ENCODE measurements at regions not wholly inside any gene's neighbourhood (a gene's known extent, or its start where the extent isn't known, plus 50 kb on each side); places are given as distances from the start of the nearest gene placed in this dataset.

DNA sequence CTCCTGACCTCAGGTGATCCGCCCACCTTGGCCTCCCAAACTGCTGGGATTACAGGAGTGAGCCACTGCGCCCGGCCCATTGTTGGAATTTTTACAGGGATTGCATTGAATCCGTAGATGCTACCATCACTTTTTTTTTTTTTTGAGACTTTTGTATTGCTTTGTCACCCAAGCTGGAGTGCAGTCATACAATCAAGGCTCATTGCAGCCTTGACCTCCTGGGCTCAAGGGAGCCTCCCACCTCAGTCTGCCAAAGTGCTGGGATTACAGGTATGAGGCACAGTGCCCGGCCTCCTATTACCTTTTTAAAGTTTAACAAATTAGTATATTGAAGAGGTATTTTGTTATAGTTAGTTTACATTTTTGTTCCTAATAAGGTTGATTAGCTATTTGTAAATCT lies 62.2 kb upstream of the SLC45A1 start:
- no peaks in the 10 kb centered on the region for H3K36me3 ChIP-seq (ENCODE audit: control insufficient read depth in 2 of 4, insufficient read depth in 4 of 4, low read length in 3 of 4)
- no peaks in the 10 kb centered on the region for H3K27me3 ChIP-seq (replicated peaks in 1 of 4; ENCODE audit: control insufficient read depth in 3 of 4, extremely low read depth in 1 of 4, insufficient read depth in 3 of 4, low read length in 3 of 4)
- H3K14ac ChIP-seq (ENCODE audit: insufficient read length) = no peak overlapping the region
- H3K4ac ChIP-seq (replicated peaks; ENCODE audit: insufficient read length, low read depth, low read length) = no peak overlapping the region
- DNase-seq (ENCODE audit: low read depth in 1 of 2, low spot score in 2 of 2) (no peak), FAIRE-seq (no peak)
- no peak overlapping the region for H3K18ac ChIP-seq (ENCODE audit: extremely low read depth, low read length)
- H2BK15ac ChIP-seq (ENCODE audit: low read length) = no peak overlapping the region
- H3K23me2 ChIP-seq (ENCODE audit: low read depth, low read length) = no peaks in the 10 kb centered on the region
- H3K4me3 ChIP-seq (ENCODE audit: extremely low read depth in 1 of 4, insufficient read depth in 2 of 4, low read depth in 3 of 4, low read length in 4 of 4) = no peak overlapping the region
- no peak overlapping the region for H2BK5ac ChIP-seq (ENCODE audit: low read depth, low read length)
- 92% methylated on average over 5 of the region's 5 CpGs; no CpG with 5 or more reads in 1 of the 2 experiments for WGBS, 2 experiments (ENCODE audit: extremely low coverage in 1 of 2, insufficient coverage in 1 of 2, insufficient read length in 1 of 2, insufficient replicate concordance in 2 of 2, low coverage in 1 of 2, low lambda C conversion rate in 2 of 2, missing lambda C conversion rate in 1 of 2)
- no peak overlapping the region for H2AFZ ChIP-seq (ENCODE audit: low read length)
- H2BK12ac ChIP-seq (ENCODE audit: low read depth, low read length) = no peak overlapping the region
- no peak overlapping the region for H4K91ac ChIP-seq (replicated peaks; ENCODE audit: insufficient read length, low read length)
- no peaks in the 10 kb centered on the region for H3K79me2 ChIP-seq (ENCODE audit: control insufficient read depth in 1 of 2, insufficient read depth in 2 of 2, low read length in 2 of 2)
- no peaks in the 10 kb centered on the region for H3K79me1 ChIP-seq (ENCODE audit: low read depth, low read length)
- no peak overlapping the region for H3K9ac ChIP-seq (replicated peaks in 1 of 4; ENCODE audit: extremely low read depth in 1 of 4, low read depth in 3 of 4, low read length in 3 of 4)
- no peak overlapping the region for H4K8ac ChIP-seq (ENCODE audit: extremely low read depth, insufficient read depth, low read length)
- ChIA-PET POLR2A (ENCODE audit: partially characterized antibody) (no interaction called here), CTCF (ENCODE audit: partially characterized antibody) (interaction anchor here (1.8 to 2.0 kb wide), 2 partner anchors 60 to 224 kb away, joined by 4 to 7 read pairs; no protein-coding TSS in a partner anchor)
- H2BK20ac ChIP-seq (ENCODE audit: low read length) = no peak overlapping the region
- no peak overlapping the region for H3K27ac ChIP-seq (ENCODE audit: low read depth, low read length)
- H3K23ac ChIP-seq (ENCODE audit: insufficient read length) = no peak overlapping the region
- H2AK5ac ChIP-seq (ENCODE audit: low read depth, low read length) = no peak overlapping the region
- H3K4me1 ChIP-seq (replicated peaks in 1 of 4; ENCODE audit: control insufficient read depth in 3 of 4, insufficient read depth in 4 of 4, low read length in 3 of 4) = peaks cover 3 to 10% (median 4%) of the 10 kb centered on the region in 4 experiments
- H3K56ac ChIP-seq (replicated peaks; ENCODE audit: insufficient read length, low read depth, low read length) = no peak overlapping the region
- H3K4me2 ChIP-seq (ENCODE audit: insufficient read depth in 1 of 2, low read depth in 2 of 2, low read length in 2 of 2) = no peak overlapping the region
- H2BK120ac ChIP-seq (replicated peaks; ENCODE audit: low read depth, low read length) = no peak overlapping the region
- no peaks in the 10 kb centered on the region for H3K9me3 ChIP-seq (ENCODE audit: insufficient read depth in 2 of 2, low read depth in 1 of 2, low read length in 1 of 2)
- H4K20me1 ChIP-seq (replicated peaks in 1 of 2; ENCODE audit: control insufficient read depth in 1 of 2, insufficient read depth in 2 of 2, low read length in 2 of 2) = no peaks in the 10 kb centered on the region
- H4K5ac ChIP-seq (ENCODE audit: insufficient read length, low read depth, low read length) = no peak overlapping the region
- TF ChIP-seq SAP30 (IDR thresholded peaks at IDR 0.05; ENCODE audit: insufficient read depth, insufficient replicate concordance, low read length) = no peak
- no peak for TF ChIP-seq KDM5A (IDR thresholded peaks at IDR 0.05; ENCODE audit: low read length)
- no peak for TF ChIP-seq HDAC2 (IDR thresholded peaks at IDR 0.05; ENCODE audit: borderline replicate concordance in 1 of 2, low read depth in 2 of 2, low read length in 2 of 2)
- no peak for TF ChIP-seq FOSL1 (IDR thresholded peaks at IDR 0.05; ENCODE audit: insufficient read depth, low read depth, low read length)
- no peak for TF ChIP-seq KDM1A (IDR thresholded peaks at IDR 0.05; ENCODE audit: borderline replicate concordance, low read length)
- no peak for TF ChIP-seq EZH2 (IDR thresholded peaks at IDR 0.05; ENCODE audit: low read depth, low read length, severe bottlenecking)
- TF ChIP-seq ASH2L (IDR thresholded peaks at IDR 0.05; ENCODE audit: low read length) = no peak
- TF ChIP-seq BCL11A (IDR thresholded peaks at IDR 0.05; ENCODE audit: low read depth in 2 of 2, low read length in 2 of 2) = no peak
- no peak for TF ChIP-seq POU5F1 (IDR thresholded peaks at IDR 0.05; ENCODE audit: low read depth, low read length)
- no peak for TF ChIP-seq SP2 (IDR thresholded peaks at IDR 0.05; ENCODE audit: low read length)
- TF ChIP-seq NRF1 (IDR thresholded peaks at IDR 0.05; ENCODE audit: low read depth, low read length) = no peak
- TF ChIP-seq CHD1 (IDR thresholded peaks at IDR 0.05; ENCODE audit: low read depth, low read length) = no peak
- no peak for TF ChIP-seq CTBP2 (IDR thresholded peaks at IDR 0.05; ENCODE audit: borderline replicate concordance, insufficient read depth, insufficient read length, low read length)
- no peak for TF ChIP-seq CEBPB (IDR thresholded peaks at IDR 0.05; ENCODE audit: low read depth, low read length)

Data from H1 (cell line).